ENCODE measurements at regions not wholly inside any gene's neighbourhood (a gene's known extent, or its start where the extent isn't known, plus 50 kb on each side); places are given as distances from the start of the nearest gene placed in this dataset.

- no peak for TF ChIP-seq CREB1 (IDR thresholded peaks at IDR 0.05; ENCODE audit: low read depth)
These were observed 54.9 kb upstream of the ZNF169 start for GRCh38 chr9:94204174-94204573.

GRCh38 chr9:94207781-94208180 lies 51.3 kb upstream of the ZNF169 start:
- TF ChIP-seq USF1 (IDR thresholded peaks at IDR 0.05), result no peak
- TF ChIP-seq REST (IDR thresholded peaks at IDR 0.05; ENCODE audit: low read depth), result no peak
- TF ChIP-seq NFIC (IDR thresholded peaks at IDR 0.05), result no peak
- no peak for TF ChIP-seq CEBPB (IDR thresholded peaks at IDR 0.05)
- no peak for TF ChIP-seq MAX (IDR thresholded peaks at IDR 0.05)
- TF ChIP-seq EGR1 (IDR thresholded peaks at IDR 0.05), result no peak
- no peak for TF ChIP-seq ZBTB7A (IDR thresholded peaks at IDR 0.05; ENCODE audit: low read depth)
- TF ChIP-seq TCF12 (IDR thresholded peaks at IDR 0.05; ENCODE audit: low read depth), result no peak
- TF ChIP-seq YY1 (IDR thresholded peaks at IDR 0.05; ENCODE audit: low read depth), result no peak
- no peak for TF ChIP-seq RAD21 (IDR thresholded peaks at IDR 0.05; ENCODE audit: low read depth)
- TF ChIP-seq FOXM1 (IDR thresholded peaks at IDR 0.05; ENCODE audit: borderline replicate concordance, low read depth), result no peak
- TF ChIP-seq CREB1 (IDR thresholded peaks at IDR 0.05; ENCODE audit: low read depth), result no peak
- TF ChIP-seq TEAD4 (IDR thresholded peaks at IDR 0.05), result no peak
- TF ChIP-seq EP300 (IDR thresholded peaks at IDR 0.05; ENCODE audit: borderline replicate concordance), result no peak
- TF ChIP-seq TAF1 (IDR thresholded peaks at IDR 0.05; ENCODE audit: low read depth), result no peak

Measured in Ishikawa (cell line).